IMR-90 (cell line): ENCODE measurements at regions not wholly inside any gene's neighbourhood (a gene's known extent, or its start where the extent isn't known, plus 50 kb on each side); places are given as distances from the start of the nearest gene placed in this dataset.

Experiments used
- ATAC-seq: fragments of 200-7000 bp; cut with Tn5 transposase; 2 replicates; pipeline ENCODE4 v1.9.1; 2020; ENCODE audit warnings: low read depth, mild to moderate bottlenecking, moderate library complexity
- BruUV-seq: library from RNA; stranded (reverse); fragments of 400-500 nt; replicated peaks from 2 replicates; lab custom pipeline; 2021; lab: Mats Ljungman, UMichigan
- CTCF ChIA-PET: fragments of 300-600 bp; formaldehyde crosslinking; extraction: SDS; loops from one replicate; lab custom pipeline; 2021; ENCODE audit warnings: antibody characterized with exemption; lab: Yijun Ruan, JAX
- POLR2A ChIA-PET: fragments of 300-600 bp; sonication (Branson Sonifier 250); formaldehyde crosslinking; loops from one replicate; lab custom pipeline; 2022; ENCODE audit warnings: antibody characterized with exemption; ENCODE audit not compliant: unreplicated experiment; lab: Charles Lee
- DNase-seq: peaks from one replicate; pipeline ENCODE4 v3.0.0; 2013
- H2AFZ ChIP-seq: replicated peaks from 2 replicates; pipeline ENCODE3; 2013; ENCODE audit warnings: low read length, mild to moderate bottlenecking; ENCODE audit not compliant: poor library complexity
- H2AK5ac ChIP-seq: 2 replicates; pipeline ENCODE4 v1.6.1; 2013; ENCODE audit warnings: low read depth, low read length, inconsistent platforms
- H2AK9ac ChIP-seq: replicated peaks from 2 replicates; pipeline ENCODE3; 2013; ENCODE audit warnings: mild to moderate bottlenecking, low read depth, low read length, moderate library complexity; ENCODE audit not compliant: poor library complexity
- H2BK120ac ChIP-seq: 2 replicates; pipeline ENCODE4 v1.6.1; 2013; ENCODE audit warnings: low read depth, low read length, inconsistent platforms
- H2BK15ac ChIP-seq: 3 replicates; pipeline ENCODE4 v1.6.1; 2013; ENCODE audit warnings: low read depth, low read length, inconsistent platforms
- H2BK20ac ChIP-seq: 2 replicates; pipeline ENCODE4 v1.6.1; 2013; ENCODE audit warnings: low read depth, mild to moderate bottlenecking, inconsistent platforms, low read length, moderate library complexity
- H2BK5ac ChIP-seq: 2 replicates; pipeline ENCODE4 v1.6.1; 2013; ENCODE audit warnings: mild to moderate bottlenecking, low read depth, low read length, inconsistent platforms; ENCODE audit not compliant: poor library complexity, severe bottlenecking
- H3K14ac ChIP-seq: replicated peaks from 2 replicates; pipeline ENCODE4 v1.6.1; 2013; ENCODE audit warnings: low read depth, low read length, inconsistent platforms
- H3K18ac ChIP-seq: 2 replicates; pipeline ENCODE4 v1.6.1; 2013; ENCODE audit warnings: low read depth, low read length, control low read depth
- H3K23ac ChIP-seq: 2 replicates; pipeline ENCODE4 v1.6.1; 2013; ENCODE audit warnings: low read depth, low read length, inconsistent platforms
- H3K27ac ChIP-seq: 2 replicates; pipeline ENCODE4 v1.5.1; 2013; ENCODE audit warnings: mild to moderate bottlenecking, control low read depth, low read length; ENCODE audit not compliant: insufficient read depth
- H3K27me3 ChIP-seq: 2 replicates; pipeline ENCODE4 v1.6.1; 2013; ENCODE audit warnings: low read length; ENCODE audit not compliant: control insufficient read depth, insufficient read depth
- H3K36me3 ChIP-seq: 2 replicates; pipeline ENCODE4 v1.6.1; 2013; ENCODE audit warnings: low read length, mixed read lengths; ENCODE audit not compliant: control insufficient read depth, insufficient read depth
- H3K4ac ChIP-seq: 2 replicates; pipeline ENCODE4 v1.6.1; 2013; ENCODE audit warnings: low read depth, low read length, inconsistent platforms
- H3K4me1 ChIP-seq: 2 replicates; pipeline ENCODE4 v1.6.1; 2013; ENCODE audit warnings: low read length, mixed read lengths; ENCODE audit not compliant: control insufficient read depth, insufficient read depth
- H3K4me2 ChIP-seq: 2 replicates; pipeline ENCODE4 v1.6.1; 2013; ENCODE audit warnings: low read depth, mild to moderate bottlenecking, control low read depth, low read length, moderate library complexity
- H3K4me3 ChIP-seq: 2 replicates; pipeline ENCODE4 v1.5.1; 2013; ENCODE audit warnings: low read depth, mild to moderate bottlenecking, control low read depth, low read length, moderate library complexity; ENCODE audit not compliant: insufficient read depth
- H3K56ac ChIP-seq: 2 replicates; pipeline ENCODE4 v1.6.1; 2013; ENCODE audit warnings: low read length, inconsistent platforms; ENCODE audit not compliant: insufficient read depth; ENCODE audit errors: extremely low read depth
- H3K79me1 ChIP-seq, 2 experiments: 2 replicates each; pipeline ENCODE4 v1.6.1; 2013; ENCODE audit warnings: low read length in 2 of 2, inconsistent platforms in 1 of 2, low read depth in 1 of 2
- H3K9ac ChIP-seq: 2 replicates; pipeline ENCODE4 v1.6.1; 2013; ENCODE audit warnings: low read depth, low read length, control low read depth
- H3K9me1 ChIP-seq: 2 replicates; pipeline ENCODE4 v1.6.1; 2013; ENCODE audit warnings: low read length, inconsistent platforms; ENCODE audit not compliant: insufficient read depth
- H3K9me3 ChIP-seq: 2 replicates; pipeline ENCODE4 v1.6.1; 2013; ENCODE audit warnings: low read length; ENCODE audit not compliant: control insufficient read depth, insufficient read depth
- H4K20me1 ChIP-seq: 2 replicates; pipeline ENCODE4 v1.6.1; 2013; ENCODE audit warnings: low read length, inconsistent platforms; ENCODE audit not compliant: insufficient read depth
- H4K5ac ChIP-seq: 2 replicates; pipeline ENCODE4 v1.6.1; 2013; ENCODE audit warnings: mild to moderate bottlenecking, low read depth, low read length, control low read depth
- H4K8ac ChIP-seq, 2 experiments: 2 replicates each; pipeline ENCODE4 v1.6.1; 2013; ENCODE audit warnings: low read depth in 2 of 2, low read length in 2 of 2, control low read depth in 1 of 2, inconsistent platforms in 1 of 2
- H4K91ac ChIP-seq: 2 replicates; pipeline ENCODE4 v1.6.1; 2013; ENCODE audit warnings: low read depth, low read length, inconsistent platforms; ENCODE audit not compliant: insufficient read depth
- ELK1 ChIP-seq: fragments of 150-350 bp; IDR thresholded peaks from 2 replicates; pipeline ENCODE4 v1.6.1; 2016; ENCODE audit warnings: low read depth, mild to moderate bottlenecking, low read length, moderate library complexity, borderline replicate concordance
- RCOR1 ChIP-seq: IDR thresholded peaks from 2 replicates; pipeline ENCODE4 v1.6.1; 2012; ENCODE audit warnings: mild to moderate bottlenecking, low read length, improper control_type of control experiment; ENCODE audit not compliant: insufficient replicate concordance
- dilution Hi-C: fragments of 300-500 bp; cut with HindIII; formaldehyde crosslinking; loops from one replicate; pipeline ENCODE4 v1.14.3; 2018; ENCODE audit warnings: low sequenced_read_pairs; ENCODE audit not compliant: unreplicated experiment
- in situ Hi-C: fragments of 300-500 bp; cut with MboI; formaldehyde crosslinking; loops from 3 replicates; pipeline ENCODE4 v1.14.3; 2019; ENCODE audit warnings: low sequenced_read_pairs, inconsistent platforms, mixed read lengths
- intact Hi-C: fragments of 100-400 bp; cut with micrococcal nuclease; formaldehyde crosslinking; loops from 2 replicates; pipeline ENCODE4 v1.10.0; 2022

GRCh38 chr3:178100908-178101307, 435.3 kb upstream of the KCNMB2 start:
- no TSS peak for BruUV-seq
- Histone ChIP-seq H2AK9ac (no peak overlapping the region), H3K9me1 (no peaks in the 10 kb centered on the region), H3K18ac (no peak overlapping the region), H4K20me1 (no peaks in the 10 kb centered on the region), H3K4me1 (no peaks in the 10 kb centered on the region), H3K4me3 (no peak overlapping the region), H2BK120ac (no peak overlapping the region), H3K23ac (no peak overlapping the region), H4K8ac (no peak overlapping the region), H3K56ac (no peak overlapping the region), H2BK5ac (no peak overlapping the region), H3K36me3 (no peaks in the 10 kb centered on the region), H2BK20ac (no peak overlapping the region), H3K9me3 (no peaks in the 10 kb centered on the region), H4K5ac (no peak overlapping the region), H2BK15ac (no peak overlapping the region), H3K27ac (no peak overlapping the region), H3K4me2 (no peak overlapping the region), H2AK5ac (no peak overlapping the region), H3K79me1 (no peaks in the 10 kb centered on the region), H4K91ac (no peak overlapping the region), H3K4ac (no peak overlapping the region), H3K9ac (no peak overlapping the region), H3K14ac (no peak overlapping the region), H3K27me3 (no peaks in the 10 kb centered on the region), H2AFZ (no peak overlapping the region)
- ChIA-PET CTCF (interaction anchor here (0.6 kb wide), 1 partner anchor 146 kb away, joined by 3 read pairs; no protein-coding TSS in a partner anchor), POLR2A (no interaction called here)
- in situ Hi-C loops: no loop called here
- intact Hi-C loops: no loop called here
- dilution Hi-C loops: no loop called here
- ATAC-seq (no peak), DNase-seq (no peak)
- TF ChIP-seq RCOR1 (no peak), ELK1 (no peak)
